Parathyroid adenoma (tissue), 2 donors: ENCODE measurements at regions not wholly inside any gene's neighbourhood (a gene's known extent, or its start where the extent isn't known, plus 50 kb on each side); places are given as distances from the start of the nearest gene placed in this dataset.

Experiments used
- H2AFZ ChIP-seq: fragments of 300-600 bp; sonication (generic); one replicate; pipeline ENCODE4 v1.7.0; 2017; ENCODE audit warnings: antibody characterized with exemption, mild to moderate bottlenecking
- H3K27ac ChIP-seq: fragments of 300-600 bp; sonication (generic); one replicate; pipeline ENCODE4 v1.7.0; 2017
- H3K27me3 ChIP-seq: fragments of 300-600 bp; sonication (generic); one replicate; pipeline ENCODE4 v1.7.0; 2017; ENCODE audit warnings: low read length; ENCODE audit not compliant: control insufficient read depth, insufficient read depth
- H3K36me3 ChIP-seq: fragments of 300-600 bp; sonication (generic); one replicate; pipeline ENCODE4 v1.7.0; 2017; ENCODE audit warnings: low read length; ENCODE audit not compliant: control insufficient read depth, insufficient read depth
- H3K4me1 ChIP-seq: fragments of 300-600 bp; sonication (generic); one replicate; pipeline ENCODE4 v1.7.0; 2017; ENCODE audit warnings: control low read depth
- H3K4me2 ChIP-seq: fragments of 300-600 bp; sonication (generic); one replicate; pipeline ENCODE4 v1.7.0; 2017; ENCODE audit warnings: low read length
- H3K4me3 ChIP-seq: fragments of 300-600 bp; sonication (generic); one replicate; pipeline ENCODE4 v1.7.0; 2017; ENCODE audit warnings: low read depth, low read length
- H3K79me2 ChIP-seq: fragments of 300-600 bp; sonication (generic); one replicate; pipeline ENCODE4 v1.7.0; 2017; ENCODE audit warnings: control low read depth
- H3K9ac ChIP-seq: fragments of 300-600 bp; sonication (generic); one replicate; pipeline ENCODE4 v1.7.0; 2017; ENCODE audit warnings: mild to moderate bottlenecking
- H3K9me3 ChIP-seq: fragments of 300-600 bp; sonication (generic); one replicate; pipeline ENCODE4 v1.7.0; 2017; ENCODE audit warnings: low read length; ENCODE audit not compliant: control insufficient read depth
- CTCF ChIP-seq: fragments of 300-600 bp; sonication (generic); IDR thresholded peaks from one replicate; pipeline ENCODE4 v1.7.0; 2017; ENCODE audit warnings: antibody characterized with exemption, mild to moderate bottlenecking
- donor health status: primary hyperparathyroidism.

- Histone ChIP-seq H3K4me2 (no peak overlapping the region), H3K27me3 (no peaks in the 10 kb centered on the region), H3K4me1 (no peaks in the 10 kb centered on the region), H3K4me3 (no peak overlapping the region), H3K9me3 (no peaks in the 10 kb centered on the region), H2AFZ (no peak overlapping the region), H3K9ac (no peak overlapping the region), H3K36me3 (no peaks in the 10 kb centered on the region), H3K79me2 (no peaks in the 10 kb centered on the region), H3K27ac (no peak overlapping the region)
- no peak for TF ChIP-seq CTCF
Observed at GRCh38 chr6:119514345-119514744, 164.8 kb upstream of the MAN1A1 start.

GRCh38 chr6:119511024-119511423 is 161.5 kb upstream of the MAN1A1 start:
- no peak for TF ChIP-seq CTCF
- no peak overlapping the region for H2AFZ ChIP-seq
- H3K27ac ChIP-seq = no peak overlapping the region

GRCh38 chr6:119510246-119510645 is 160.7 kb upstream of the MAN1A1 start:
- Histone ChIP-seq H3K27me3 (no peaks in the 10 kb centered on the region), H3K4me2 (no peak overlapping the region), H3K27ac (no peak overlapping the region), H2AFZ (no peak overlapping the region), H3K4me3 (no peak overlapping the region), H3K36me3 (no peaks in the 10 kb centered on the region), H3K4me1 (no peaks in the 10 kb centered on the region), H3K79me2 (no peaks in the 10 kb centered on the region), H3K9me3 (no peaks in the 10 kb centered on the region), H3K9ac (no peak overlapping the region)
- TF ChIP-seq CTCF = no peak

More at GRCh38 chr6:119511024-119511423, 161.5 kb upstream of the MAN1A1 start:
- Histone ChIP-seq H3K9ac (no peak overlapping the region), H3K79me2 (no peaks in the 10 kb centered on the region), H3K36me3 (no peaks in the 10 kb centered on the region), H3K4me1 (no peaks in the 10 kb centered on the region), H3K4me3 (no peak overlapping the region), H3K9me3 (no peaks in the 10 kb centered on the region), H3K27me3 (no peaks in the 10 kb centered on the region), H3K4me2 (no peak overlapping the region)

GRCh38 chr6:119506631-119507174 is 157.1 kb upstream of the MAN1A1 start:
- Histone ChIP-seq H2AFZ (no peak overlapping the region), H3K9ac (no peak overlapping the region)
- no peak for TF ChIP-seq CTCF

GRCh38 chr6:119501798-119502483 is 152.4 kb upstream of the MAN1A1 start:
- no peak overlapping the region for H3K27ac ChIP-seq
- no peaks in the 10 kb centered on the region for H3K27me3 ChIP-seq
- H3K4me3 ChIP-seq = no peak overlapping the region
- H3K36me3 ChIP-seq = no peaks in the 10 kb centered on the region
- H3K79me2 ChIP-seq = no peaks in the 10 kb centered on the region
- H3K9me3 ChIP-seq = no peaks in the 10 kb centered on the region
- no peak overlapping the region for H3K4me2 ChIP-seq
- H2AFZ ChIP-seq = no peak overlapping the region
- no peaks in the 10 kb centered on the region for H3K4me1 ChIP-seq
- no peak overlapping the region for H3K9ac ChIP-seq
- TF ChIP-seq CTCF = no peak

More at GRCh38 chr6:119506631-119507174, 157.1 kb upstream of the MAN1A1 start:
- Histone ChIP-seq H3K4me3 (no peak overlapping the region), H3K27ac (no peak overlapping the region), H3K4me1 (no peaks in the 10 kb centered on the region), H3K36me3 (no peaks in the 10 kb centered on the region), H3K79me2 (no peaks in the 10 kb centered on the region), H3K27me3 (no peaks in the 10 kb centered on the region), H3K4me2 (no peak overlapping the region), H3K9me3 (no peaks in the 10 kb centered on the region)
